HG02970 (cell line): ENCODE measurements at regions not wholly inside any gene's neighbourhood (a gene's known extent, or its start where the extent isn't known, plus 50 kb on each side); places are given as distances from the start of the nearest gene placed in this dataset.
"Not testable (repeated sequence)": the region's sequence is repeated elsewhere in the genome, so short reads cannot be mapped to it uniquely, and the experiment has no call there.

Experiments used
- ATAC-seq: cut with Tn5 transposase; IDR thresholded peaks from one replicate; pipeline ENCODE4 v1.9.1; 2021; ENCODE audit warnings: mild to moderate bottlenecking, moderate library complexity, moderate number of reproducible peaks; ENCODE audit not compliant: unreplicated experiment, low FRiP score

DNA sequence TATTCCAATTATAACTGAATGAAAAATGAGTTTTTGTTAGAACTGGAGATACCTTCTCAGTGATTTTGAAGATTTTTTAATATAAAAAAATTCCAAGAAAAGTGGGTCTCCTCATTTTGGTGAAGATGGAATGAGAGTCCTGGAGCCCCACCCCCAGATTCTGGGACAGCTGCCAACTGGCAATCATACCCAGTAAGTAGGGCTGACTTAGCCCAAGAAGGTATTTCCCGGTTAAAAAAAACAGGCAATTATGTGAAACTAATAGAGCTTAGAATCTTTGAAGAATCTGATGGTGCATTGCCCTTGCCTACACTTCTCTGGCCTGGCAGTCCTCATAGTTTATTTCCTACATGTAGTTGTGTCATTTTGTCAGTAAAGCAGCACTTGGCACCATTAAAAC is 52.8 kb upstream of the VWDE start:
- ATAC-seq, result no peak

- ATAC-seq, result peak; percentile 84
Observed at GRCh38 chr7:12458520-12459131, 55.0 kb upstream of the VWDE start.

- no peak for ATAC-seq
Observed at GRCh38 chr7:12467837-12468236, 64.2 kb upstream of the VWDE start.

- ATAC-seq, result no peak
Observed at GRCh38 chr7:12469568-12469967, 65.9 kb upstream of the VWDE start.

GRCh38 chr7:12470930-12471329 is 67.3 kb upstream of the VWDE start:
- ATAC-seq, result no peak

GRCh38 chr7:12474035-12474434 is 70.4 kb upstream of the VWDE start:
- no peak for ATAC-seq

DNA sequence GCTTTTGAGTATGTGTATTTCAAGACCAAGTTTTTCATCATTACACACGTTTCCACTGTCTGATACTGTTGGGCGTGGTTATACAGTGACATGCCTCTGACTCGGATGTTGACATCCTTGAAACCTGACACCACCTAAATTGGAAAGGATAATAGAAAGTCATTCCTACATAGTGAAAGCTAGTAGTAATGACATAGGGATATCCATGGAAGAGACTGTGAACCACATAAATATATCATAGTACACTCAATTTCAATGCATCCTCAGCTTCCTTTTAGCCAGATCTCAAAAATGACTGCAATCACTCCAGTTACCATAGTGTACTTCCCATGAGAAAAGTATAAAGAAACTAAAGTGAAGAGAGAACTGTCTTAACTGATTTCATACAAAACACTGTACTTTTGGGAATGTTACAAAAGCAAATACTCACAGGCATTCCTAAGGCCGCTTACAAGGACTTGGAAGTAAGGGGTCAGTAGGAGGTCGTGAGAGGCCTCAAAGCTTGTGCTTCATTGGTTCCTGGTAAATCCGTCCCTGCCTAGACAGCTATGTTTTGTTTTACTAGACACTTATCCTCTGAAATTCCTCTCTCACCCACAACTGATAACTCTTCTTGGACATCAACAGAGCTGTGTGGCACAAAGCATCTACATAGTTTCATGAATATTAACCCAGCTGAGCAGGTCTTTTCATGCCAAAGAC is 71.8 kb upstream of the VWDE start:
- ATAC-seq, result no peak

- no peak for ATAC-seq
Observed at GRCh38 chr7:12477620-12478019, 74.0 kb upstream of the VWDE start.

DNA sequence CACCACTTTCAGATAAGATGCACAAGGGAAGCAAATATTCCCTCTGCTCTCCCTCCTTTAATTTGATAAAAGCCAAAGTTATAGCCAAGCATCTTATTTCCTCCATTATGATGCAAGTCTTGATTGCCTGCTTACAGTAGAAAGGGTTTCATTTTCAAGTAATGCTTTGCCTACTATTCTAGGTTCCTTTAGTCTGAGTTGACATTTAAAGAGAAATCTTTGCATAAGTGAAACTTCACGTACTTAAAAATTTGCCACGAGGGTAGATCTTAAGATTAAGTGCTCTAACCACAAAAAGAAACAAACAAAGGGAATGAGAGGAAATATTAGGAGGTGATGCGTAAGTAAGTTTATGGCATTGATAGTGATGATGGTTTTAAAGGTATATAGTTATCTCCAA is 78.1 kb upstream of the VWDE start:
- ATAC-seq, result peak; percentile 93

GRCh38 chr7:12485845-12486244 is 82.2 kb upstream of the VWDE start:
- ATAC-seq, result no peak

DNA sequence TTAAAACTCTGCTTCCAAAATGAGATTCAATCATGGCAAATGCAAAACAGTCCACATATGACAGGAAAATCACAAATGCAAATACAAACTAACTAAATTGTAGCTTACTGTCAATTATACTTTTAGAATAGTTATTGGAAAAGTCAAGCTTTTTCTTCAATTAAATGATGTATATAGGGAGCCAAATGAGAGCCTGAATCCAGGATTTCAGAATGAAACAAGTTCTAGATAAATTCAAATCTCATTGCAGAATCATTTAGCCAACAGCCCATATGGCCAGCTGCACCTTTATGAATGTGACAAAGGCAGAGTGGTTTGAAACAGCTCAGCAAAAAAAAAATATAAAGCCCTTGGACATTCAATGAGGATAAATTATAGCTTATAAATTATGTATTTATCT is 82.2 kb upstream of the SCIN start:
- ATAC-seq, result no peak

DNA sequence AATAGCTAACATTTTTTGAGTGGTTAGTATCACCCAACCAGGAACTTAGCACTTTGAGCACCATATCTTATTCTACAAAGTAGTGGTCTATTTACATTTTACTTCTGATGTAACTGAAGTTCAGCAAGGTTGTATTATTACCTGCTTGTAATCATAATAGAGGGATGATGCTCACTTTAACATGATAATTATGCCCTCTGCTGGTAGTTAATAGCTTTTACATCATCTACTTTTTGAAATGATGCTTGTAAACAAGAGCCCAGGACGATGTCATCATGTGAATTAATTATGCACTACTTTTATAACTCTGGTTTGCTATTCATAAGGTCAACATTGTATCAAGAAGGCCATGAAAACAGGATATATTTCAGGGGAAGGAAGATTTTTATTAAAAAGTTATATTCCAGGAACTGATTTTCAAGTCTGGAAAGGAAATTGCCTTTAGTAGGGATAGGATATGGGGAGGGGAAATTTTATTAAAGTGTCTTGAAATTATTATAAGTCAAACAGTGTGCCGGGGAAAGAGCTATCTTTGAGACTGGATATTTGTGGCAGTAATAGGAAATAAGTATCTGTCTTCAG is 80.3 kb upstream of the SCIN start:
- peak; percentile 73 for ATAC-seq

- ATAC-seq, result no peak
Observed at GRCh38 chr7:12490940-12491339, 79.6 kb upstream of the SCIN start.

GRCh38 chr7:12491526-12491925 is 79.0 kb upstream of the SCIN start:
- no peak for ATAC-seq

- no peak for ATAC-seq
Observed at GRCh38 chr7:12493407-12493806, 77.1 kb upstream of the SCIN start.

DNA sequence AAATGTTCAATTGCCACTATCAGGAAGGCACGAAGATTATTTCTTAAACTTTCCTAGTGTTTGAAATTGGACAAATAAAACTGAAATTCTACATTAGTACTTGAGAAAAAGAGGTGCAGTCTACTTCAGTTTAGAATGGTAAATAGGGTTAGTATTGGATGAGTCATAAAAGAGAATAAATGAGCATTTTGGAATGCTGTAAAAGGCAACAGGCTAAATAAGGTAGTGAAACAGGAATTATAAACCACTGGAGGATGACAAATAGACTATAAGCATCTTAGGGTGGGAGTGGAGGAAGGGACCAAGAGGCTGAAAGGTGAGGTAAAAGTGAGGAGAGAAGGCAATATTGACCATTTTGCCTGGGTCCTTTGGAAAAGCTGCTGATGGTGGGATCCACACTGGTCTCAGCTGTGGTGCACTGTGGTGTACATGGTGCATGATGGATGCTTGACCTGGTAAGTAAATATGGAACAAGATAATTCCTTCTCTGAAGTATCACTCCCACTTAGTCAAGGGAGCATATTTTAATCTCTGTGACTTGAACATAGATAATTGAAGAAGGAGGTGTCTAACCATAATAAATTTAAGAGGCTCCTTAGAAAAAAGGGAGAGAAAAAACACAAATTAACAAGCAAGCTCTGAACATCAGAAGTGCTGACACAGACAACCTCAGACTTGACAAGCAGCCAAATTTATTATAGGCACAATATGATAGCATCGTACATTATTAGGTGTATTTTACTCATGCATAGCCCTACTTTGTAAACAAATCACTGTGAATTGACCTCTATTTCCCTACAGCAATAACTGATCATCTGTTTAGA is 76.4 kb upstream of the SCIN start:
- ATAC-seq, result no peak

DNA sequence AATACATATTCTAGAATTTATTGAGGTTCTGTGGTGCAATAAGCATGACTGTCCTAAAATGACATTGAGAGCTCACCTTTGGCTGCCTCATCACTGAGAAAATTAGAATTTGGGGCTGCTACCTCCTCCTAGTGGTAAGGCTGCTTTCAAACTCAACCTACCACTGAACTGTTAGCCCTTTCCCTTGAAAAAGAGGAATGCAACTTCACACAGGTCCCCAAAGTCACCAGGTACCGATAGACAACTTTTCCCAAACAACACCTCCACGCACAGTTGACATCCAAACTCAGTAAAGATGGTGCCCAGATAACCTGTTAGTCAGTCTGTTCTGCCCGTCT is 75.9 kb upstream of the SCIN start:
- no peak for ATAC-seq

GRCh38 chr7:12496901-12497674 is 73.4 kb upstream of the SCIN start:
- not testable (repeated sequence) for ATAC-seq

- peak; percentile 72 for ATAC-seq
Observed at GRCh38 chr7:12504149-12504548, 66.4 kb upstream of the SCIN start.

- ATAC-seq, result no peak
Observed at GRCh38 chr7:12508005-12508404, 62.5 kb upstream of the SCIN start.

DNA sequence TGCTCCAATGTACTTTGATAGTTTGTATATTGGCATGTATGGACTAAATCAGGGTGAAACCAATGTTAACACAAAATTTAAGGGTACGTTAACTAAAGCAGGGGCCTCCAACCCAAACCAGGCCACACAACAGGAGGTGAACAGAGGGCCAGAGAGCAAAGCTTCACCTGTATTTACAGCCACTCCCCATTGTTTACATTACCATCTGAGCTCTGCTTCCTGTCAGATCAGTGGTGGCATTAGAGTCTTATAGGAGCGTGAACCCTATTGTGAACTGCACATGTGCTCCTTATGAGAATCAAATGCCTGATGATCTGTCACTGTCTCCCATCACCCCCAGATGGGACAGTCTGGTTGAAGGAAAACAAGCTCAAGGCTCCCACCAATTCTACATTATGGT is 62.0 kb upstream of the SCIN start:
- ATAC-seq, result no peak
